WTC11 (cell line): ENCODE measurements at regions not wholly inside any gene's neighbourhood (a gene's known extent, or its start where the extent isn't known, plus 50 kb on each side); places are given as distances from the start of the nearest gene placed in this dataset.

Experiments
- ATAC-seq: fragments of 200-7000 bp; cut with Tn5 transposase; 2 replicates; pipeline ENCODE4 v1.10.0; 2021; ENCODE audit warnings: mild to moderate bottlenecking, moderate library complexity
- CTCF ChIA-PET: fragments of 300-600 bp; sonication (Branson Sonifier 250); formaldehyde crosslinking; loops from one replicate; lab custom pipeline; 2021; ENCODE audit warnings: antibody characterized with exemption; lab: Charles Lee
- POLR2A ChIA-PET: fragments of 350-600 bp; sonication (Branson Sonifier 250); formaldehyde crosslinking; loops from one replicate; lab custom pipeline; 2021; ENCODE audit warnings: antibody characterized with exemption; lab: Charles Lee
- DNase-seq: peaks from one replicate; pipeline ENCODE4 v3.0.0; 2021; ENCODE audit warnings: low spot score
- H3K27ac Mint-ChIP-seq: 2 replicates; pipeline ENCODE4 v1.8.0; 2021; ENCODE audit warnings: mixed read lengths
- H3K27me3 Mint-ChIP-seq: 2 replicates; pipeline ENCODE4 v1.8.0; 2021; ENCODE audit warnings: low read depth, mild to moderate bottlenecking, moderate library complexity, mixed read lengths
- H3K36me3 Mint-ChIP-seq: 2 replicates; pipeline ENCODE4 v1.8.0; 2021; ENCODE audit warnings: mixed read lengths
- H3K4me1 Mint-ChIP-seq: 2 replicates; pipeline ENCODE4 v1.8.0; 2022; ENCODE audit warnings: mixed read lengths
- H3K4me3 Mint-ChIP-seq: 2 replicates; pipeline ENCODE4 v1.8.0; 2021; ENCODE audit warnings: mild to moderate bottlenecking, moderate library complexity, mixed read lengths
- H3K9me3 Mint-ChIP-seq: 2 replicates; pipeline ENCODE4 v1.8.0; 2021; ENCODE audit warnings: mixed read lengths
- EMX1 ChIP-seq: fragments of 250-450 bp; sonication (Bioruptor Pico); IDR thresholded peaks from 2 replicates; pipeline ENCODE4 v1.8.0; 2021; ENCODE audit warnings: mild to moderate bottlenecking
- FOXP1 ChIP-seq: sonication (generic); formaldehyde crosslinking; IDR thresholded peaks from 2 replicates; pipeline ENCODE4 v1.8.0; 2022; ENCODE audit warnings: missing genetic modification reagents, mild to moderate bottlenecking, moderate library complexity, borderline replicate concordance
- GTF2I ChIP-seq: fragments of 250-450 bp; sonication (Bioruptor Pico); conservative IDR thresholded peaks from 2 replicates; pipeline ENCODE4 v1.4.0; 2021; ENCODE audit warnings: mild to moderate bottlenecking
- HMGA2 ChIP-seq: fragments of 250-450 bp; sonication (Bioruptor Pico); IDR thresholded peaks from 2 replicates; pipeline ENCODE4 v1.4.0; 2021; ENCODE audit warnings: mild to moderate bottlenecking, moderate library complexity
- NFE2L1 ChIP-seq: sonication (generic); formaldehyde crosslinking; IDR thresholded peaks from 2 replicates; pipeline ENCODE4 v1.8.1; 2023; ENCODE audit warnings: missing genetic modification reagents
- NFYB ChIP-seq: sonication (generic); formaldehyde crosslinking; conservative IDR thresholded peaks from 2 replicates; pipeline ENCODE4 v1.8.0; 2022; ENCODE audit warnings: low read depth, missing genetic modification reagents
- PRRX2 ChIP-seq: fragments of 250-450 bp; sonication (Bioruptor Pico); IDR thresholded peaks from 2 replicates; pipeline ENCODE4 v1.8.0; 2021; ENCODE audit warnings: mild to moderate bottlenecking
- ZNF232 ChIP-seq: sonication (generic); formaldehyde crosslinking; IDR thresholded peaks from 2 replicates; pipeline ENCODE4 v1.8.0; 2022; ENCODE audit warnings: mild to moderate bottlenecking, missing genetic modification reagents
- ZNF396 ChIP-seq: fragments of 250-450 bp; sonication (Bioruptor Pico); IDR thresholded peaks from 2 replicates; pipeline ENCODE4 v1.8.0; 2021; ENCODE audit warnings: mild to moderate bottlenecking, moderate library complexity, borderline replicate concordance
- TF ChIP-seq, protein P1 (sequence below): sonication (generic); formaldehyde crosslinking; IDR thresholded peaks from 2 replicates; pipeline ENCODE4 v1.8.1; 2022; ENCODE audit warnings: missing genetic modification reagents, borderline replicate concordance
- TF ChIP-seq, protein P2 (sequence below): fragments of 250-450 bp; sonication (Bioruptor Pico); IDR thresholded peaks from 2 replicates; pipeline ENCODE4 v1.8.0; 2021; ENCODE audit warnings: mild to moderate bottlenecking
- TF ChIP-seq, protein P3 (sequence below): sonication (generic); formaldehyde crosslinking; IDR thresholded peaks from 2 replicates; pipeline ENCODE4 v1.8.0; 2023; ENCODE audit warnings: mild to moderate bottlenecking, missing genetic modification reagents
- TF ChIP-seq, protein P4 (sequence below): sonication (generic); formaldehyde crosslinking; IDR thresholded peaks from 2 replicates; pipeline ENCODE4 v1.8.1; 2022; ENCODE audit warnings: low read depth, mild to moderate bottlenecking, moderate library complexity, missing genetic modification reagents, borderline replicate concordance
- TF ChIP-seq, protein P5 (sequence below): sonication (generic); formaldehyde crosslinking; IDR thresholded peaks from 2 replicates; pipeline ENCODE4 v1.8.0; 2022; ENCODE audit warnings: mild to moderate bottlenecking, missing genetic modification reagents
- TF ChIP-seq, protein P6 (sequence below): fragments of 250-450 bp; sonication (Bioruptor Pico); IDR thresholded peaks from 2 replicates; pipeline ENCODE4 v1.9.0; 2021; ENCODE audit warnings: mild to moderate bottlenecking
- TF ChIP-seq, protein P7 (sequence below): fragments of 250-450 bp; sonication (Bioruptor Pico); IDR thresholded peaks from 2 replicates; pipeline ENCODE4 v1.9.0; 2021; ENCODE audit warnings: moderate library complexity, mild to moderate bottlenecking, inconsistent platforms, borderline replicate concordance
- TF ChIP-seq, protein P8 (sequence below): sonication (generic); formaldehyde crosslinking; conservative IDR thresholded peaks from 2 replicates; pipeline ENCODE4 v1.8.1; 2023; ENCODE audit warnings: mild to moderate bottlenecking, low read depth, missing genetic modification reagents, moderate library complexity

DNA sequence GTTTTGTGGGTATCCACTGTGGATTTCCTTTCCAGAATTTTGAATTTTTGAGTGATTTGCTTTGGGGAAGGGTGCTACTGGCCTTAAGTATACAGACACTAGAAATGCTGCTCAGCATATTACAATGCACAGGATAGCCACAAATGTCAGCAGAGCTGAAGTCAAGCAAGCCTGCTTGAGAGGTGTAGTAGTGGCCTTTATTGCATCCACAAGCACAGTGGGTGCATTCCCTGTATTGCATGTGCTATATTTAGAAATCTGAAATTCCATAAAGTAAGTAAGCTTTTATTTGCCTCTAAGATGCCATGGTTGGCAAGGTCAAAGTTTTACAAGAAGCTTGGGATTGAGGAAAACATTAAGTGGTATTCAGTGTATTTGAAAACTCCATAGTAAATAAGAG lies 79.5 kb upstream of the ZNF91 start:
- ATAC-seq (no peak), DNase-seq (no peak)
- peaks cover 40% of the 10 kb centered on the region for H3K27me3 Mint-ChIP-seq
- H3K4me1 Mint-ChIP-seq, result peaks cover 2% of the 10 kb centered on the region; the same call in 1 of the 2 replicates
- TF ChIP-seq, protein P1, sequence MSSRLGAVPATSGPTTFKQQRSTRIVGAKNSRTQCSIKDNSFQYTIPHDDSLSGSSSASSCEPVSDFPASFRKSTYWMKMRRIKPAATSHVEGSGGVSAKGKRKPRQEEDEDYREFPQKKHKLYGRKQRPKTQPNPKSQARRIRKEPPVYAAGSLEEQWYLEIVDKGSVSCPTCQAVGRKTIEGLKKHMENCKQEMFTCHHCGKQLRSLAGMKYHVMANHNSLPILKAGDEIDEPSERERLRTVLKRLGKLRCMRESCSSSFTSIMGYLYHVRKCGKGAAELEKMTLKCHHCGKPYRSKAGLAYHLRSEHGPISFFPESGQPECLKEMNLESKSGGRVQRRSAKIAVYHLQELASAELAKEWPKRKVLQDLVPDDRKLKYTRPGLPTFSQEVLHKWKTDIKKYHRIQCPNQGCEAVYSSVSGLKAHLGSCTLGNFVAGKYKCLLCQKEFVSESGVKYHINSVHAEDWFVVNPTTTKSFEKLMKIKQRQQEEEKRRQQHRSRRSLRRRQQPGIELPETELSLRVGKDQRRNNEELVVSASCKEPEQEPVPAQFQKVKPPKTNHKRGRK, result no peak
- TF ChIP-seq NFE2L1 (CRISPR knock-in tag) (no peak), ZNF232 (CRISPR knock-in tag) (no peak), EMX1 (no peak), NFYB (no peak), FOXP1 (CRISPR knock-in tag) (no peak), HMGA2 (no peak), PRRX2 (CRISPR knock-in tag) (no peak)
- TF ChIP-seq, protein P2, sequence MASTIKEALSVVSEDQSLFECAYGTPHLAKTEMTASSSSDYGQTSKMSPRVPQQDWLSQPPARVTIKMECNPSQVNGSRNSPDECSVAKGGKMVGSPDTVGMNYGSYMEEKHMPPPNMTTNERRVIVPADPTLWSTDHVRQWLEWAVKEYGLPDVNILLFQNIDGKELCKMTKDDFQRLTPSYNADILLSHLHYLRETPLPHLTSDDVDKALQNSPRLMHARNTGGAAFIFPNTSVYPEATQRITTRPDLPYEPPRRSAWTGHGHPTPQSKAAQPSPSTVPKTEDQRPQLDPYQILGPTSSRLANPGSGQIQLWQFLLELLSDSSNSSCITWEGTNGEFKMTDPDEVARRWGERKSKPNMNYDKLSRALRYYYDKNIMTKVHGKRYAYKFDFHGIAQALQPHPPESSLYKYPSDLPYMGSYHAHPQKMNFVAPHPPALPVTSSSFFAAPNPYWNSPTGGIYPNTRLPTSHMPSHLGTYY, result no peak
- TF ChIP-seq, protein P3, sequence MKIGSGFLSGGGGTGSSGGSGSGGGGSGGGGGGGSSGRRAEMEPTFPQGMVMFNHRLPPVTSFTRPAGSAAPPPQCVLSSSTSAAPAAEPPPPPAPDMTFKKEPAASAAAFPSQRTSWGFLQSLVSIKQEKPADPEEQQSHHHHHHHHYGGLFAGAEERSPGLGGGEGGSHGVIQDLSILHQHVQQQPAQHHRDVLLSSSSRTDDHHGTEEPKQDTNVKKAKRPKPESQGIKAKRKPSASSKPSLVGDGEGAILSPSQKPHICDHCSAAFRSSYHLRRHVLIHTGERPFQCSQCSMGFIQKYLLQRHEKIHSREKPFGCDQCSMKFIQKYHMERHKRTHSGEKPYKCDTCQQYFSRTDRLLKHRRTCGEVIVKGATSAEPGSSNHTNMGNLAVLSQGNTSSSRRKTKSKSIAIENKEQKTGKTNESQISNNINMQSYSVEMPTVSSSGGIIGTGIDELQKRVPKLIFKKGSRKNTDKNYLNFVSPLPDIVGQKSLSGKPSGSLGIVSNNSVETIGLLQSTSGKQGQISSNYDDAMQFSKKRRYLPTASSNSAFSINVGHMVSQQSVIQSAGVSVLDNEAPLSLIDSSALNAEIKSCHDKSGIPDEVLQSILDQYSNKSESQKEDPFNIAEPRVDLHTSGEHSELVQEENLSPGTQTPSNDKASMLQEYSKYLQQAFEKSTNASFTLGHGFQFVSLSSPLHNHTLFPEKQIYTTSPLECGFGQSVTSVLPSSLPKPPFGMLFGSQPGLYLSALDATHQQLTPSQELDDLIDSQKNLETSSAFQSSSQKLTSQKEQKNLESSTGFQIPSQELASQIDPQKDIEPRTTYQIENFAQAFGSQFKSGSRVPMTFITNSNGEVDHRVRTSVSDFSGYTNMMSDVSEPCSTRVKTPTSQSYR (CRISPR knock-in tag), result no peak
- TF ChIP-seq, protein P4, sequence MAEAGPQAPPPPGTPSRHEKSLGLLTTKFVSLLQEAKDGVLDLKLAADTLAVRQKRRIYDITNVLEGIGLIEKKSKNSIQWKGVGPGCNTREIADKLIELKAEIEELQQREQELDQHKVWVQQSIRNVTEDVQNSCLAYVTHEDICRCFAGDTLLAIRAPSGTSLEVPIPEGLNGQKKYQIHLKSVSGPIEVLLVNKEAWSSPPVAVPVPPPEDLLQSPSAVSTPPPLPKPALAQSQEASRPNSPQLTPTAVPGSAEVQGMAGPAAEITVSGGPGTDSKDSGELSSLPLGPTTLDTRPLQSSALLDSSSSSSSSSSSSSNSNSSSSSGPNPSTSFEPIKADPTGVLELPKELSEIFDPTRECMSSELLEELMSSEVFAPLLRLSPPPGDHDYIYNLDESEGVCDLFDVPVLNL (CRISPR knock-in tag), result no peak
- TF ChIP-seq, protein P5, sequence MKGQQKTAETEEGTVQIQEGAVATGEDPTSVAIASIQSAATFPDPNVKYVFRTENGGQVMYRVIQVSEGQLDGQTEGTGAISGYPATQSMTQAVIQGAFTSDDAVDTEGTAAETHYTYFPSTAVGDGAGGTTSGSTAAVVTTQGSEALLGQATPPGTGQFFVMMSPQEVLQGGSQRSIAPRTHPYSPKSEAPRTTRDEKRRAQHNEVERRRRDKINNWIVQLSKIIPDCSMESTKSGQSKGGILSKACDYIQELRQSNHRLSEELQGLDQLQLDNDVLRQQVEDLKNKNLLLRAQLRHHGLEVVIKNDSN (CRISPR knock-in tag), result no peak
- TF ChIP-seq, protein P6, sequence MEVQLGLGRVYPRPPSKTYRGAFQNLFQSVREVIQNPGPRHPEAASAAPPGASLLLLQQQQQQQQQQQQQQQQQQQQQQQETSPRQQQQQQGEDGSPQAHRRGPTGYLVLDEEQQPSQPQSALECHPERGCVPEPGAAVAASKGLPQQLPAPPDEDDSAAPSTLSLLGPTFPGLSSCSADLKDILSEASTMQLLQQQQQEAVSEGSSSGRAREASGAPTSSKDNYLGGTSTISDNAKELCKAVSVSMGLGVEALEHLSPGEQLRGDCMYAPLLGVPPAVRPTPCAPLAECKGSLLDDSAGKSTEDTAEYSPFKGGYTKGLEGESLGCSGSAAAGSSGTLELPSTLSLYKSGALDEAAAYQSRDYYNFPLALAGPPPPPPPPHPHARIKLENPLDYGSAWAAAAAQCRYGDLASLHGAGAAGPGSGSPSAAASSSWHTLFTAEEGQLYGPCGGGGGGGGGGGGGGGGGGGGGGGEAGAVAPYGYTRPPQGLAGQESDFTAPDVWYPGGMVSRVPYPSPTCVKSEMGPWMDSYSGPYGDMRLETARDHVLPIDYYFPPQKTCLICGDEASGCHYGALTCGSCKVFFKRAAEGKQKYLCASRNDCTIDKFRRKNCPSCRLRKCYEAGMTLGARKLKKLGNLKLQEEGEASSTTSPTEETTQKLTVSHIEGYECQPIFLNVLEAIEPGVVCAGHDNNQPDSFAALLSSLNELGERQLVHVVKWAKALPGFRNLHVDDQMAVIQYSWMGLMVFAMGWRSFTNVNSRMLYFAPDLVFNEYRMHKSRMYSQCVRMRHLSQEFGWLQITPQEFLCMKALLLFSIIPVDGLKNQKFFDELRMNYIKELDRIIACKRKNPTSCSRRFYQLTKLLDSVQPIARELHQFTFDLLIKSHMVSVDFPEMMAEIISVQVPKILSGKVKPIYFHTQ (CRISPR knock-in tag), result no peak
- peaks cover 33% of the 10 kb centered on the region for H3K36me3 Mint-ChIP-seq
- POLR2A ChIA-PET, result no interaction called here
- H3K27ac Mint-ChIP-seq, result no peak overlapping the region
- H3K4me3 Mint-ChIP-seq, result no peak overlapping the region
- H3K9me3 Mint-ChIP-seq, result peaks cover 83% of the 10 kb centered on the region
- CTCF ChIA-PET, result no interaction called here

DNA sequence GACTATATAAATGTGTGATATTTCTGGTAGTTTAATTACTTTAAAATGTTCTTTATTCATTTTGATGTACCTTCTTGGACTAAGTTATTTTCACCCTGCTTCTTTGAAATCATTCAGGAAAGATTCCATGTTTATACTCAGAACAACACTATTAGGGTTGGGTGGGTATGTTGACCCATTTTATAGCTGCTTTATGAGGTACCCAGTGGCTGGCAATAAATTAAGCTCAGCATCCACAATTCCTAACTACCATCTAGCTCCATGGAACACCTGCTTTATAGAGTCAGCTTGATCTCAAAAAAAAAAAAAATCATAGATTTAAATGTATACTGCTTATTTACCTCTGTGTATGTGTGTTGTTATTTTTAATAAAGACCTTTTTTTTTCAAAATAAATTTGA lies 78.9 kb upstream of the ZNF91 start:
- H3K4me1 Mint-ChIP-seq, result peaks cover 2% of the 10 kb centered on the region; the same call in 1 of the 2 replicates
- peaks cover 44% of the 10 kb centered on the region for H3K27me3 Mint-ChIP-seq
- TF ChIP-seq GTF2I (CRISPR knock-in tag) (no peak), ZNF396 (CRISPR knock-in tag) (no peak)
- TF ChIP-seq, protein P7, sequence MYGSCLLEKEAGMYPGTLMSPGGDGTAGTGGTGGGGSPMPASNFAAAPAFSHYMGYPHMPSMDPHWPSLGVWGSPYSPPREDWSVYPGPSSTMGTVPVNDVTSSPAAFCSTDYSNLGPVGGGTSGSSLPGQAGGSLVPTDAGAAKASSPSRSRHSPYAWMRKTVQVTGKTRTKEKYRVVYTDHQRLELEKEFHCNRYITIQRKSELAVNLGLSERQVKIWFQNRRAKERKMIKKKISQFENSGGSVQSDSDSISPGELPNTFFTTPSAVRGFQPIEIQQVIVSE (CRISPR knock-in tag), result no peak
- TF ChIP-seq, protein P5 (CRISPR knock-in tag), result no peak
- TF ChIP-seq, protein P8, sequence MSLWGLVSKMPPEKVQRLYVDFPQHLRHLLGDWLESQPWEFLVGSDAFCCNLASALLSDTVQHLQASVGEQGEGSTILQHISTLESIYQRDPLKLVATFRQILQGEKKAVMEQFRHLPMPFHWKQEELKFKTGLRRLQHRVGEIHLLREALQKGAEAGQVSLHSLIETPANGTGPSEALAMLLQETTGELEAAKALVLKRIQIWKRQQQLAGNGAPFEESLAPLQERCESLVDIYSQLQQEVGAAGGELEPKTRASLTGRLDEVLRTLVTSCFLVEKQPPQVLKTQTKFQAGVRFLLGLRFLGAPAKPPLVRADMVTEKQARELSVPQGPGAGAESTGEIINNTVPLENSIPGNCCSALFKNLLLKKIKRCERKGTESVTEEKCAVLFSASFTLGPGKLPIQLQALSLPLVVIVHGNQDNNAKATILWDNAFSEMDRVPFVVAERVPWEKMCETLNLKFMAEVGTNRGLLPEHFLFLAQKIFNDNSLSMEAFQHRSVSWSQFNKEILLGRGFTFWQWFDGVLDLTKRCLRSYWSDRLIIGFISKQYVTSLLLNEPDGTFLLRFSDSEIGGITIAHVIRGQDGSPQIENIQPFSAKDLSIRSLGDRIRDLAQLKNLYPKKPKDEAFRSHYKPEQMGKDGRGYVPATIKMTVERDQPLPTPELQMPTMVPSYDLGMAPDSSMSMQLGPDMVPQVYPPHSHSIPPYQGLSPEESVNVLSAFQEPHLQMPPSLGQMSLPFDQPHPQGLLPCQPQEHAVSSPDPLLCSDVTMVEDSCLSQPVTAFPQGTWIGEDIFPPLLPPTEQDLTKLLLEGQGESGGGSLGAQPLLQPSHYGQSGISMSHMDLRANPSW (CRISPR knock-in tag), result no peak
- ATAC-seq (no peak), DNase-seq (no peak)
- CTCF ChIA-PET, result no interaction called here
- H3K36me3 Mint-ChIP-seq, result peaks cover 34% of the 10 kb centered on the region
- H3K27ac Mint-ChIP-seq, result no peak overlapping the region
- peaks cover 83% of the 10 kb centered on the region for H3K9me3 Mint-ChIP-seq
- H3K4me3 Mint-ChIP-seq, result no peak overlapping the region
- POLR2A ChIA-PET, result no interaction called here
